ENCODE measurements at regions not wholly inside any gene's neighbourhood (a gene's known extent, or its start where the extent isn't known, plus 50 kb on each side); places are given as distances from the start of the nearest gene placed in this dataset.

GRCh38 chr1:230506451-230506850 lies 80.3 kb upstream of the PGBD5 start:
- no peaks in the 10 kb centered on the region for H3K36me3 ChIP-seq
- H3K4me3 ChIP-seq: no peak overlapping the region
- peaks cover 18% of the 10 kb centered on the region for H3K4me1 Mint-ChIP-seq
- no peaks in the 10 kb centered on the region for H3K36me3 Mint-ChIP-seq
- H3K79me2 ChIP-seq (ENCODE audit: low read depth): no peaks in the 10 kb centered on the region
- DNase-seq (ENCODE audit: low spot score): no peak
- peaks cover 5% of the 10 kb centered on the region for H3K27me3 Mint-ChIP-seq (ENCODE audit: insufficient read depth, low read depth)
- no peaks in the 10 kb centered on the region for H3K9me3 Mint-ChIP-seq
- no peak overlapping the region for H3K27ac Mint-ChIP-seq
- no peak overlapping the region for H3K4me2 ChIP-seq
- H3K9ac ChIP-seq: no peak overlapping the region
- H2AFZ ChIP-seq (replicated peaks): no peak overlapping the region
- H4K20me1 ChIP-seq (ENCODE audit: low read depth): no peaks in the 10 kb centered on the region
- H3K27me3 ChIP-seq: no peaks in the 10 kb centered on the region
- H3K9me3 ChIP-seq (ENCODE audit: low read depth): no peaks in the 10 kb centered on the region
- no peak overlapping the region for H3K4me3 Mint-ChIP-seq
- H3F3A ChIP-seq (ENCODE audit: low read depth): no peaks in the 10 kb centered on the region
- no peak overlapping the region for H3K27ac ChIP-seq
- H3K4me1 ChIP-seq: peaks cover 5% of the 10 kb centered on the region
- TF ChIP-seq EZH2 (IDR thresholded peaks at IDR 0.05) (no peak), EZH2phosphoT487 (IDR thresholded peaks at IDR 0.05) (no peak)
- TF ChIP-seq, protein P1, sequence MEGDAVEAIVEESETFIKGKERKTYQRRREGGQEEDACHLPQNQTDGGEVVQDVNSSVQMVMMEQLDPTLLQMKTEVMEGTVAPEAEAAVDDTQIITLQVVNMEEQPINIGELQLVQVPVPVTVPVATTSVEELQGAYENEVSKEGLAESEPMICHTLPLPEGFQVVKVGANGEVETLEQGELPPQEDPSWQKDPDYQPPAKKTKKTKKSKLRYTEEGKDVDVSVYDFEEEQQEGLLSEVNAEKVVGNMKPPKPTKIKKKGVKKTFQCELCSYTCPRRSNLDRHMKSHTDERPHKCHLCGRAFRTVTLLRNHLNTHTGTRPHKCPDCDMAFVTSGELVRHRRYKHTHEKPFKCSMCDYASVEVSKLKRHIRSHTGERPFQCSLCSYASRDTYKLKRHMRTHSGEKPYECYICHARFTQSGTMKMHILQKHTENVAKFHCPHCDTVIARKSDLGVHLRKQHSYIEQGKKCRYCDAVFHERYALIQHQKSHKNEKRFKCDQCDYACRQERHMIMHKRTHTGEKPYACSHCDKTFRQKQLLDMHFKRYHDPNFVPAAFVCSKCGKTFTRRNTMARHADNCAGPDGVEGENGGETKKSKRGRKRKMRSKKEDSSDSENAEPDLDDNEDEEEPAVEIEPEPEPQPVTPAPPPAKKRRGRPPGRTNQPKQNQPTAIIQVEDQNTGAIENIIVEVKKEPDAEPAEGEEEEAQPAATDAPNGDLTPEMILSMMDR (IDR thresholded peaks at IDR 0.05): no peak

GRCh38 chr1:230504310-230504709 lies 78.2 kb upstream of the PGBD5 start:
- no peaks in the 10 kb centered on the region for H3K36me3 ChIP-seq
- H3K4me3 ChIP-seq: no peak overlapping the region
- no peak overlapping the region for H3K9ac ChIP-seq
- H3K79me2 ChIP-seq (ENCODE audit: low read depth): no peaks in the 10 kb centered on the region
- H2AFZ ChIP-seq (replicated peaks): no peak overlapping the region
- no peak for DNase-seq (ENCODE audit: low spot score)
- no peaks in the 10 kb centered on the region for H4K20me1 ChIP-seq (ENCODE audit: low read depth)
- peaks cover 5% of the 10 kb centered on the region for H3K4me1 ChIP-seq
- H3K27me3 ChIP-seq: no peaks in the 10 kb centered on the region
- H3K4me3 Mint-ChIP-seq: no peak overlapping the region
- H3K27me3 Mint-ChIP-seq (ENCODE audit: insufficient read depth, low read depth): peaks cover 10% of the 10 kb centered on the region
- H3K4me1 Mint-ChIP-seq: peaks cover 14% of the 10 kb centered on the region
- H3K9me3 ChIP-seq (ENCODE audit: low read depth): no peaks in the 10 kb centered on the region
- no peak overlapping the region for H3K27ac ChIP-seq
- H3K36me3 Mint-ChIP-seq: no peaks in the 10 kb centered on the region
- no peak overlapping the region for H3K4me2 ChIP-seq
- TF ChIP-seq EZH2 (IDR thresholded peaks at IDR 0.05) (no peak), EZH2phosphoT487 (IDR thresholded peaks at IDR 0.05) (no peak)
- TF ChIP-seq, protein P1 (IDR thresholded peaks at IDR 0.05): no peak
- no peak overlapping the region for H3K27ac Mint-ChIP-seq
- no peaks in the 10 kb centered on the region for H3F3A ChIP-seq (ENCODE audit: low read depth)
- H3K9me3 Mint-ChIP-seq: peaks cover 6% of the 10 kb centered on the region

- Mint-ChIP-seq H3K4me1 (peaks cover 14% of the 10 kb centered on the region), H3K9me3 (peaks cover 9% of the 10 kb centered on the region), H3K4me3 (no peak overlapping the region), H3K27me3 (ENCODE audit: insufficient read depth, low read depth) (peaks cover 11% of the 10 kb centered on the region), H3K36me3 (no peaks in the 10 kb centered on the region), H3K27ac (no peak overlapping the region)
- H3K9ac ChIP-seq: no peak overlapping the region
- no peak for DNase-seq (ENCODE audit: low spot score)
- H3F3A ChIP-seq (ENCODE audit: low read depth): no peaks in the 10 kb centered on the region
- H3K4me2 ChIP-seq: no peak overlapping the region
- H3K4me1 ChIP-seq: peaks cover 5% of the 10 kb centered on the region
- TF ChIP-seq, protein P1 (IDR thresholded peaks at IDR 0.05): no peak
- H2AFZ ChIP-seq (replicated peaks): no peak overlapping the region
- H3K36me3 ChIP-seq: no peaks in the 10 kb centered on the region
- no peaks in the 10 kb centered on the region for H4K20me1 ChIP-seq (ENCODE audit: low read depth)
- H3K4me3 ChIP-seq: no peak overlapping the region
- no peak overlapping the region for H3K27ac ChIP-seq
- no peaks in the 10 kb centered on the region for H3K9me3 ChIP-seq (ENCODE audit: low read depth)
- no peaks in the 10 kb centered on the region for H3K79me2 ChIP-seq (ENCODE audit: low read depth)
- no peaks in the 10 kb centered on the region for H3K27me3 ChIP-seq
These were observed 77.6 kb upstream of the PGBD5 start for GRCh38 chr1:230503726-230504125.

DNA sequence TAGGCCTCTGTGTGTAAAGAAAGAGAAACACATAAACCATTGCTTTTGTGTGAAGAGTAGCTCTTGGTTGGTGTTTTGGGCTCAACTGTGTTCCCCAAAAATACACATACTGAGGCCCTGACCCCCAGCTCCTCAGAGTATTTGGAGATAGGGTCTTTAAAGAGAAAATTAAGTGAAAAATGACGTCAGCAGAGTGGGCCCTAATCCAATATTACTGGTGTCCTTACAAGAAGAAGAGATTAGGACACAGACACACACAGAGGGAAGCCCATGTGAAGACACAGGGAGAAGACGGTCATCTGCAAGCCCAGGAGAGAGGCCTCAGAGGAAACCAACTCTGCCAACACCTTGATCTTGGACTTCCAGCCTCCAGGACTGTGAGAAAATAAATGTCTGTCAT lies 76.9 kb upstream of the PGBD5 start:
- Histone ChIP-seq H4K20me1 (ENCODE audit: low read depth) (no peaks in the 10 kb centered on the region), H3K9me3 (ENCODE audit: low read depth) (no peaks in the 10 kb centered on the region), H3K79me2 (ENCODE audit: low read depth) (no peaks in the 10 kb centered on the region), H2AFZ (replicated peaks) (no peak overlapping the region), H3K4me2 (no peak overlapping the region), H3K4me1 (peaks cover 5% of the 10 kb centered on the region), H3K9ac (no peak overlapping the region), H3K27me3 (no peaks in the 10 kb centered on the region), H3F3A (ENCODE audit: low read depth) (no peaks in the 10 kb centered on the region), H3K36me3 (no peaks in the 10 kb centered on the region), H3K4me3 (no peak overlapping the region), H3K27ac (no peak overlapping the region)
- Mint-ChIP-seq H3K9me3 (peaks cover 13% of the 10 kb centered on the region), H3K4me3 (no peak overlapping the region), H3K27ac (no peak overlapping the region), H3K36me3 (no peaks in the 10 kb centered on the region), H3K27me3 (ENCODE audit: insufficient read depth, low read depth) (peaks cover 11% of the 10 kb centered on the region), H3K4me1 (peaks cover 14% of the 10 kb centered on the region)
- DNase-seq (ENCODE audit: low spot score): no peak
- TF ChIP-seq EZH2 (IDR thresholded peaks at IDR 0.05): no peak

Measured in neural progenitor cell (in vitro differentiated cells).